Progenitor cell of endocrine pancreas (in vitro differentiated cells): ENCODE measurements at regions not wholly inside any gene's neighbourhood (a gene's known extent, or its start where the extent isn't known, plus 50 kb on each side); places are given as distances from the start of the nearest gene placed in this dataset.

ENCODE experiments used
- DNase-seq: peaks from one replicate; pipeline ENCODE4 v3.0.0; 2021; ENCODE audit warnings: low spot score; ENCODE audit not compliant: unreplicated experiment
- H3K27ac Mint-ChIP-seq: 2 replicates; pipeline ENCODE4 v1.8.0; 2021; ENCODE audit warnings: mild to moderate bottlenecking, moderate library complexity, mixed read lengths
- H3K27me3 Mint-ChIP-seq: 2 replicates; pipeline ENCODE4 v1.8.0; 2021; ENCODE audit warnings: mixed read lengths
- H3K36me3 Mint-ChIP-seq: 2 replicates; pipeline ENCODE4 v1.8.0; 2022; ENCODE audit warnings: mixed read lengths; ENCODE audit not compliant: insufficient read depth
- H3K4me1 Mint-ChIP-seq: 2 replicates; pipeline ENCODE4 v1.8.0; 2021; ENCODE audit warnings: low read depth, mixed read lengths
- H3K4me3 Mint-ChIP-seq: 2 replicates; pipeline ENCODE4 v1.8.0; 2021; ENCODE audit warnings: low read depth, mild to moderate bottlenecking, moderate library complexity, mixed read lengths
- H3K9me3 Mint-ChIP-seq: 2 replicates; pipeline ENCODE4 v1.8.0; 2021; ENCODE audit warnings: low read depth, mixed read lengths
- TF ChIP-seq, protein P1 (sequence below): fragments of 200-600 bp; sonication (generic); IDR thresholded peaks from one replicate; pipeline ENCODE4 v1.5.0; 2021; ENCODE audit warnings: antibody characterized with exemption, mild to moderate bottlenecking; ENCODE audit not compliant: unreplicated experiment

DNA sequence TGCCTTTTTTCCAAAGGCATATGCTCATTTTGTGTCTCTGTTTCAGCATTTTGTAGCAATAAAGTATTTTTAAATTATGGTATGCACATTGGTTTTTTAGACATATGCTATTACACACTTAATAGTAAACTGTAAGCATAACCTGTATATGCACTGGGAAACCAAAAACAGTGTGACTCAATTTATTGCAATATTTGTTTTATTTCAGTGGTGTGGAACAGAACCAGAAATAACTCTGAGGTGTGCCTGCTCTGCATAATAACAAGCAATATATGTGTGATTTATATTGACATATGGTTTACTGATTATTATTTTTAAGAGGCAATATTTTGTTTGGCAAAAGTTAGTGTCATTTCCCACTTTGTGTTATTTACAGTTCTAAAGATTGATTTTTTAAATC lies 126.6 kb upstream of the CPNE8 start:
- TF ChIP-seq, protein P1, sequence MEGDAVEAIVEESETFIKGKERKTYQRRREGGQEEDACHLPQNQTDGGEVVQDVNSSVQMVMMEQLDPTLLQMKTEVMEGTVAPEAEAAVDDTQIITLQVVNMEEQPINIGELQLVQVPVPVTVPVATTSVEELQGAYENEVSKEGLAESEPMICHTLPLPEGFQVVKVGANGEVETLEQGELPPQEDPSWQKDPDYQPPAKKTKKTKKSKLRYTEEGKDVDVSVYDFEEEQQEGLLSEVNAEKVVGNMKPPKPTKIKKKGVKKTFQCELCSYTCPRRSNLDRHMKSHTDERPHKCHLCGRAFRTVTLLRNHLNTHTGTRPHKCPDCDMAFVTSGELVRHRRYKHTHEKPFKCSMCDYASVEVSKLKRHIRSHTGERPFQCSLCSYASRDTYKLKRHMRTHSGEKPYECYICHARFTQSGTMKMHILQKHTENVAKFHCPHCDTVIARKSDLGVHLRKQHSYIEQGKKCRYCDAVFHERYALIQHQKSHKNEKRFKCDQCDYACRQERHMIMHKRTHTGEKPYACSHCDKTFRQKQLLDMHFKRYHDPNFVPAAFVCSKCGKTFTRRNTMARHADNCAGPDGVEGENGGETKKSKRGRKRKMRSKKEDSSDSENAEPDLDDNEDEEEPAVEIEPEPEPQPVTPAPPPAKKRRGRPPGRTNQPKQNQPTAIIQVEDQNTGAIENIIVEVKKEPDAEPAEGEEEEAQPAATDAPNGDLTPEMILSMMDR = no peak
- Mint-ChIP-seq H3K4me1 (peaks cover 7% of the 10 kb centered on the region), H3K27ac (no peak overlapping the region), H3K36me3 (no peaks in the 10 kb centered on the region), H3K4me3 (no peak overlapping the region), H3K27me3 (no peaks in the 10 kb centered on the region), H3K9me3 (no peaks in the 10 kb centered on the region)
- DNase-seq = no peak

DNA sequence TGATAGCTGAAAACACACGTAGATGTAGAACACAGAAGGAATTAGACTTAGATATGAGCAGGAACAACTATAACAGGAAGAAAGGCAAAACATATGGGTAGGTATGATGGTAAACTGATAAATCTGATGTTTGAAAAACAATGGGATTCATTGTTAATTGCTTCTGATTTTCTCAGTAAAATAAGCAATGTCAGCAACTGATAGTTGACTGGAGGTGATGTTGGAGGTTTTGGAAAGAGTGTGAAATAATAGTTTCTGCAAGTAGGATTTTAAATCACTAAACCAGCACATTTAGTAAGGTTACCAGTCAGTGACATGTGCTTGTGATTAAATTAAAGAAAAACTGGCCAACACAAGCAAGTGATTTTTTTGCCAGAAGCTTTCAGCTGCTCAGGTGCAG lies 123.0 kb upstream of the CPNE8 start:
- peaks cover 7% of the 10 kb centered on the region for H3K4me1 Mint-ChIP-seq
- no peak overlapping the region for H3K27ac Mint-ChIP-seq

DNA sequence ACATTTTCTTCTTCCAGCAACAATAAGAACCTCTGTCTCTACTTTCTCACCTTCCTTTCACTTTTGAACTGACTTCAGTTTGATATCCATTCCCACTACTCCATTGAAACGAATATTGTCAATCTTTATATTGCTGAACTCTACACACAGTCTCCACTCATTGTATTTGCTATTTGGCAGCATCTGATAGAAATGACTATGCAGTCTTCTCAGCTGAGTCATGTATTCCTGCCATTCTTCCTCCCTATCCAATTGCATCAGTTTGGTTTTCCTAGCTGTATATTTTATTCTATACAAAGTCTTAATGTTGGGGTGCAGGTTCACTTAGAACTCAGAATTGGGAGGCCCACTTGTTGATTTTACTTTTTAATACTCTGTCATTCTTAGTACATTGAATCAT lies 107.5 kb upstream of the CPNE8 start:
- TF ChIP-seq, protein P1 = no peak
- no peak for DNase-seq
- H3K27me3 Mint-ChIP-seq = no peaks in the 10 kb centered on the region
- no peaks in the 10 kb centered on the region for H3K9me3 Mint-ChIP-seq
- no peak overlapping the region for H3K4me3 Mint-ChIP-seq
- H3K36me3 Mint-ChIP-seq = no peaks in the 10 kb centered on the region
- H3K4me1 Mint-ChIP-seq = no peaks in the 10 kb centered on the region
- no peak overlapping the region for H3K27ac Mint-ChIP-seq

More for the DNA sequence above, 123.0 kb upstream of the CPNE8 start:
- DNase-seq = no peak
- Mint-ChIP-seq H3K27me3 (no peaks in the 10 kb centered on the region), H3K9me3 (peaks cover 5% of the 10 kb centered on the region), H3K4me3 (no peak overlapping the region), H3K36me3 (no peaks in the 10 kb centered on the region)
- TF ChIP-seq, protein P1 = no peak

DNA sequence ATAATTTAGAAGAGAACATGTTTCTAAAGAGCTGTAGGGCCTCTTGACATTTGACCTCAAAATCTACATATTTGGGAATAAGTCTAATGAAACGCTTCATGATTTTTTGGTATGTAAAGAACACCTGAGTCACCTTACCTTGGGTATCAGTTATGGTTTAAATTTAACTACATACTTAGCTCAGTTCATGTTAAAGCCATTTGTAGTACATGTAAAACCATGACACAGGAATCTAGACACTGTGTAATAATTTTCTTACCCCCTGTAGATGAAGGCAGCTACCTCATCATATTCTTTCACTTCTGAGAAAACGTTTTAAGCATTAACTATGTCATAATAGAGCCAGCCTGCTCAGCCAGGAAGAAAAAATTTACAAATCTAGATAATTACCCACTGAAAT lies 105.8 kb upstream of the CPNE8 start:
- H3K4me3 Mint-ChIP-seq = no peak overlapping the region
- no peak overlapping the region for H3K27ac Mint-ChIP-seq
- TF ChIP-seq, protein P1 = no peak
- H3K36me3 Mint-ChIP-seq = no peaks in the 10 kb centered on the region
- no peaks in the 10 kb centered on the region for H3K27me3 Mint-ChIP-seq
- no peaks in the 10 kb centered on the region for H3K9me3 Mint-ChIP-seq
- no peaks in the 10 kb centered on the region for H3K4me1 Mint-ChIP-seq
- no peak for DNase-seq

DNA sequence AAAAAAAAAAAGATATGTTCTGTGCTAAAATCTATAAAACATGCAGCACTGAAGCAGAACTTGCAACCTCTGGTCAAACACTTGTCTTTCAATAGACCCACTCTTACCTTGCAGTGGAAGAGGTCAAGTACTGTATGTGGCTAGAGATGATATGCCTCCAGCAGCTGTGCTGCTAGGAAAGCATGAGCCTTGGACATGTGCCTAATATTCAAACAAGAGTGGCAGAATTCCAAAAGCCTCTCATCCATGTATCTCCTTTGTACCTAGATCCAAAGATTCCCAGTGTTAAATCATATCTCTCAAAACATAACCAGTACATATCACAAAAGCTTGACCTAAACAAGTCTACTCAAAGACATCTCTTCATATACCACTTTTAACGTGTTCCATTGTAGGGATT lies 105.0 kb upstream of the CPNE8 start:
- no peaks in the 10 kb centered on the region for H3K36me3 Mint-ChIP-seq
- no peaks in the 10 kb centered on the region for H3K27me3 Mint-ChIP-seq
- DNase-seq = no peak
- no peak overlapping the region for H3K4me3 Mint-ChIP-seq
- H3K9me3 Mint-ChIP-seq = no peaks in the 10 kb centered on the region
- H3K27ac Mint-ChIP-seq = no peak overlapping the region
- H3K4me1 Mint-ChIP-seq = no peaks in the 10 kb centered on the region
- TF ChIP-seq, protein P1 = no peak
